Sigmoid colon (tissue), 6 donors: ENCODE measurements at regions not wholly inside any gene's neighbourhood (a gene's known extent, or its start where the extent isn't known, plus 50 kb on each side); places are given as distances from the start of the nearest gene placed in this dataset.

ENCODE experiments used
- DNase-seq: peaks from one replicate; pipeline ENCODE4 v3.0.0-alpha.2; 2019
- H3K27ac ChIP-seq, 4 donors: fragments of 200-600 bp; sonication (generic); one replicate each; pipeline ENCODE4 v1.5.1; 2016 to 2019; ENCODE audit warnings: mild to moderate bottlenecking in 1 of 4
- H3K27me3 ChIP-seq, 3 donors: fragments of 200-600 bp; sonication (generic); one replicate each; pipeline ENCODE4 v1.5.1; 2019; ENCODE audit warnings: mild to moderate bottlenecking in 1 of 3
- H3K36me3 ChIP-seq, 4 donors: fragments of 200-600 bp; sonication (generic); one replicate each; pipeline ENCODE4 v1.5.1; 2016 to 2019
- H3K4me1 ChIP-seq, 4 donors: fragments of 200-600 bp; sonication (generic); one replicate each; pipeline ENCODE4 v1.5.1; 2017 to 2019
- H3K4me3 ChIP-seq, 4 donors: fragments of 200-600 bp; sonication (generic); one replicate each; pipeline ENCODE4 v1.5.1; 2017 to 2019; ENCODE audit warnings: mild to moderate bottlenecking in 2 of 4, moderate library complexity in 1 of 4
- H3K9me3 ChIP-seq, 4 donors: fragments of 200-600 bp in 3 of 4; sonication (generic) in 3 of 4; one replicate each; pipeline versions ENCODE4 v1.5.1 to v1.6.1; 2013 to 2019
- CTCF ChIP-seq, 4 experiments: fragments of 450-650 bp in 3 of 4; fragments of 200-600 bp in 1 of 4; IDR thresholded peaks; one replicate each; pipeline ENCODE4 v1.5.1; 2016 to 2019; ENCODE audit warnings: antibody characterized with exemption in 4 of 4, mild to moderate bottlenecking in 3 of 4, moderate library complexity in 2 of 4
- EP300 ChIP-seq, 4 donors: sonication (generic); formaldehyde crosslinking; IDR thresholded peaks; one replicate each; pipeline ENCODE4 v1.6.1; 2017; ENCODE audit warnings: antibody characterized with exemption in 4 of 4
- POLR2A ChIP-seq, 2 donors: fragments of 450-650 bp; IDR thresholded peaks; one replicate each; pipeline ENCODE4 v1.6.1; 2016; ENCODE audit warnings: antibody characterized with exemption in 2 of 2, mild to moderate bottlenecking in 2 of 2, moderate library complexity in 2 of 2
- POLR2AphosphoS5 ChIP-seq, 4 donors: sonication (generic); formaldehyde crosslinking; IDR thresholded peaks; one replicate each; pipeline ENCODE4 v1.6.1; 2017; ENCODE audit warnings: antibody characterized with exemption in 4 of 4
- WGBS, 2 donors: extraction: QIAGEN DNeasy Blood & Tissue Kit; methylation state at CpG; one replicate each; pipeline ENCODE4 v1.1.7; 2013; 5-methylcytosine and 5-hydroxymethylcytosine counted together
- intact Hi-C: fragments of 100-400 bp; cut with DNase I; formaldehyde crosslinking; loops from one replicate; pipeline ENCODE4 v1.15.1; 2023
- donor health status: healthy with polysubstance abuse.
- donor health status: healthy.

- Histone ChIP-seq H3K36me3 (no peaks in the 10 kb centered on the region), H3K27me3 (no peaks in the 10 kb centered on the region)
Measured at GRCh38 chr15:62631076-62631724, 411.3 kb upstream of the TPM1 start.

GRCh38 chr15:62636823-62637573 is 405.5 kb upstream of the TPM1 start:
- DNase-seq: no peak
- no peaks in the 10 kb centered on the region for H3K27me3 ChIP-seq
- H3K4me3 ChIP-seq: no peak overlapping the region
- H3K36me3 ChIP-seq: no peaks in the 10 kb centered on the region
- TF ChIP-seq CTCF (IDR thresholded peaks at IDR 0.05) (no peak), POLR2AphosphoS5 (IDR thresholded peaks at IDR 0.05) (no peak), EP300 (IDR thresholded peaks at IDR 0.05) (no peak), POLR2A (IDR thresholded peaks at IDR 0.05) (no peak)
- no peaks in the 10 kb centered on the region for H3K9me3 ChIP-seq
- 48 to 71% methylated on average over 9 of the region's 9 CpGs for WGBS, 2 donors
- H3K4me1 ChIP-seq: peaks cover 0 to 5% (median 0%) of the 10 kb centered on the region in 4 donors
- intact Hi-C loops: no loop called here
- H3K27ac ChIP-seq: no peak overlapping the region

More at GRCh38 chr15:62631076-62631724, 411.3 kb upstream of the TPM1 start:
- intact Hi-C loops: no loop called here
- H3K4me3 ChIP-seq: no peak overlapping the region
- TF ChIP-seq POLR2A (IDR thresholded peaks at IDR 0.05) (no peak), POLR2AphosphoS5 (IDR thresholded peaks at IDR 0.05) (no peak), CTCF (IDR thresholded peaks at IDR 0.05) (no peak), EP300 (IDR thresholded peaks at IDR 0.05) (no peak)
- H3K9me3 ChIP-seq: no peaks in the 10 kb centered on the region
- WGBS, 2 donors: 91 to 95% methylated on average over 2 of the region's 2 CpGs
- no peak for DNase-seq
- no peaks in the 10 kb centered on the region for H3K4me1 ChIP-seq
- H3K27ac ChIP-seq: no peak overlapping the region

- Histone ChIP-seq H3K9me3 (no peaks in the 10 kb centered on the region), H3K27ac (no peak overlapping the region), H3K4me1 (peaks cover 0 to 5% (median 0%) of the 10 kb centered on the region in 4 donors), H3K36me3 (no peaks in the 10 kb centered on the region), H3K4me3 (no peak overlapping the region), H3K27me3 (no peaks in the 10 kb centered on the region)
- intact Hi-C loops: no loop called here
- no peak for DNase-seq
- TF ChIP-seq POLR2A (IDR thresholded peaks at IDR 0.05) (no peak), POLR2AphosphoS5 (IDR thresholded peaks at IDR 0.05) (no peak), CTCF (IDR thresholded peaks at IDR 0.05) (no peak), EP300 (IDR thresholded peaks at IDR 0.05) (no peak)
- 38 to 64% methylated on average over 5 of the region's 5 CpGs for WGBS, 2 donors
Measured at GRCh38 chr15:62637574-62637897, 405.0 kb upstream of the TPM1 start.

GRCh38 chr15:62637950-62638619 is 404.5 kb upstream of the TPM1 start:
- H3K27me3 ChIP-seq: no peaks in the 10 kb centered on the region
- intact Hi-C loops: no loop called here
- 28 to 70% methylated on average over 8 of the region's 8 CpGs for WGBS, 2 donors
- H3K4me3 ChIP-seq: no peak overlapping the region
- H3K4me1 ChIP-seq: peaks cover 0 to 5% (median 0%) of the 10 kb centered on the region in 4 donors
- no peak overlapping the region for H3K27ac ChIP-seq
- TF ChIP-seq POLR2A (IDR thresholded peaks at IDR 0.05): no peak
- no peak for TF ChIP-seq EP300 (IDR thresholded peaks at IDR 0.05)
- no peak for TF ChIP-seq CTCF (IDR thresholded peaks at IDR 0.05)
- no peak for TF ChIP-seq POLR2AphosphoS5 (IDR thresholded peaks at IDR 0.05)
- no peaks in the 10 kb centered on the region for H3K36me3 ChIP-seq
- DNase-seq: no peak
- no peaks in the 10 kb centered on the region for H3K9me3 ChIP-seq
